KBM-7 (cell line): ENCODE measurements at regions not wholly inside any gene's neighbourhood (a gene's known extent, or its start where the extent isn't known, plus 50 kb on each side); places are given as distances from the start of the nearest gene placed in this dataset.

ENCODE experiments used
- DNase-seq: peaks from one replicate; pipeline ENCODE4 v3.0.0-alpha.2; 2015
- in situ Hi-C: fragments of 300-500 bp; cut with MboI; formaldehyde crosslinking; loops from 2 replicates; pipeline ENCODE4 v1.14.3; 2020; ENCODE audit warnings: low sequenced_read_pairs, low pct_unique_long_range_greater_than_20kb, mixed read lengths

DNA sequence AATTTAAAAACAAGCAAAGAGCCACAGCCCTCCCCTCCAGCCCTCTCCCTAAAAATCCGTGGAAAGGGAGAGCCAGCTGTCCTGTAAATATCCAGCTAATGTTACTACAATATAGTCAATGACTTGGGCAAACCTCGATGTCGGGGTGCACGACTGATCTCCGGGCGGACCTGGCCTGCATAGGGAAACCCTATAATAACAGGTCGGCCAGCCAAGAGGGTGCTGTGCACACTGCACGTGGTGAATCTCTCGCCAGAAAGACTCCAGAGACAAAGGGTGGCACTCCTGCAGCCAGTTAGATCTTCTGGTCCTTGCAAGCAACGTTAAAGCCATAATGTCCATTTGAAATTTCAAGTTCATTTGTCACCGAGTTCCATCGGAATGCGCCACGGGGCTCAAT lies 1092.8 kb downstream of the ADGRL3 start:
- DNase-seq = no peak
- in situ Hi-C loops = no loop called here

- in situ Hi-C loops = no loop called here
Observed at GRCh38 chr4:62288808-62289541, 1088.8 kb downstream of the ADGRL3 start.

GRCh38 chr4:62285026-62285425 lies 1084.9 kb downstream of the ADGRL3 start:
- in situ Hi-C loops = no loop called here

More at GRCh38 chr4:62288808-62289541, 1088.8 kb downstream of the ADGRL3 start:
- no peak for DNase-seq

GRCh38 chr4:62279689-62280088 lies 1079.6 kb downstream of the ADGRL3 start:
- DNase-seq = no peak
- in situ Hi-C loops = no loop called here

More at GRCh38 chr4:62285026-62285425, 1084.9 kb downstream of the ADGRL3 start:
- no peak for DNase-seq

DNA sequence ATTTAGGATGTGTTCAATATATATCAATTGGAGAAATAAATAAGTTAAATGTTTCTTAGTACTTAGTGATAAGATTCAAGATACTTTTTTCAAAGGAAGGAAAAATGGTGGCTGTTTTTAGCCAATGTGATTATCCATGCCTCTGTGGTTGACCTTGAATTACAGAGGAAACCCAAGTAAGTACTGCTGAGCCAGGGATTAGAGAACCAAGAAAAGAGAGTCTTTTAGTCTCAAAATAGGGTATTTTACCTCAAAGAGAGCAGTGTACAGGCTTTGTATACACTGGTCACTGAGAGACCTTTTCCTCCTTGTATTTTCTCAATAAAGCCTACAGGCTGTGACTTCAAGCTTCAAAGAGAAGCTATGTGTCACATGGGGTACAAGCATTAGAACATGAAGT lies 1075.3 kb downstream of the ADGRL3 start:
- DNase-seq = no peak
- in situ Hi-C loops = no loop called here

DNA sequence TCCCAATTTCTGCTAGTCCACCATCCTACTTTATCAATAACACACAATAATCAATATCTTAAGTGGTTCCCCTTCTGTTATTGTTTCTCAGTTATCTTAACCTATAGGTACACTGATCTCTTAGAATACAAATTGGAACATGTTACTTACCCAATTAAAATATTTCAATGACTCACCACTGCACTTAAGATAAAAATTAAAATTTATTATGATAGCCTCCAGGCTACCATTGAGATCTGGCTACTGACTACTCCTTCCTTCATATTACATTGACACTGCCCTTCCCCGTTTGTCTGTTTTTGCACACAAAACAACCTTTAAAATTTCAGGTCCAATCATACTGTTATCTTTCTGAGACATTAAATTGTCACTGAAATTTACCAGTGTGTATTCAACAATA lies 1074.7 kb downstream of the ADGRL3 start:
- in situ Hi-C loops = no loop called here
- DNase-seq = no peak

DNA sequence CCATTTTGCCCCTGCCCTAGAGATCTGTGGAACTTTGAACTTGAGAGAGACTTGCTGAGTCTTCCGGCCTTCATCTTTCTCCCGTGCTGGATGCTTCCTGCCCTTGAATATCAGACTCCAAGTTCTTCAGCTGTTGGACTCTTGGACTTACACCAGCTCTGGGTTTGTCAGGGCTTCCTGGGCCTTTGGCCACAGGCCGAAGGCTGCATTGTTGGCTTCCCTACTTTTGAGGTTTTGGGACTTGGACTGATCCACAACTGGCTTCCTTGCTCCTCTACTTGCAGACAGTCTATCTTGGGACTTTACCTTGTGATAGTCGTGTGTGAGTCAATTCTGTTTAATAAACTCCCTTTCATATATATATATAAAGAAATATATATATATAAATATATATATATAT lies 1071.0 kb downstream of the ADGRL3 start:
- in situ Hi-C loops = no loop called here
- no peak for DNase-seq

DNA sequence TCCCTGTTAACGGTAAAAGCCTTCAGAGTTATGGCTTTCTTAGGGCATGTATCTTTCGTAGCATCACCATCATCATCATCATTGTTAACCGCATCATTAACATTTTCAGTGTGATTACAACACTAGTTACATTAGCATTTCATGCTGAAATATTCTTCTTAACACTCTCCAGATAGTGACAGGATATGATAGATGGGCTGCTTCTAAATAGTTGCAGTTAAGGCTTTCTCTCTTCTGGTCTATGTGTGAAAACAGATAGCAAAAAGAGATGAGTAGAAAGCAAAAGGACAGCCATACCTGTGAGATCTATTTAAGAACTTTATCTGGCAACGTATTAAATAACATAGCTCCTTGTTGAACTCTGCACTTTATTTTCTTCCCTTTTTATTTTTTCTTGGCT lies 1069.8 kb downstream of the ADGRL3 start:
- in situ Hi-C loops = no loop called here
- no peak for DNase-seq

DNA sequence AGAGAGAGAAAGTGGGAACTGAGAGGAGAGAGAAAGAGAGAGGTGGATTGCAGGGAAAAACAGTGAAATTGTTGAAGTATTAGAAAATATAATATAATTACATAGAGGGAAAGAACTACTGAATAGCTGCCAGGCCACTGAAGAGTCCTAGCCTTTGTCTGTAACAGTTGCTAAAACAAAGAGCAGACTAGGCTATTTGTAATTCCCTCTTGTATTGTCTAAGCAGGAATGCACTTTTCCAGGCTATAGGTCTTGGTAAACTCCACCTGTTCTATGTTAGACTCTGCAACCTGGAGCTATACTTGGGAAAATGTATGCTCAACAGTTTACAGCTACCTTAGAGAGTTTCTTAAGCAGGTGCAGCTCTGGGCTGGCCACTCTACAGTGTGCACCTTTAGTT lies 1063.3 kb downstream of the ADGRL3 start:
- no peak for DNase-seq
- in situ Hi-C loops = no loop called here

DNA sequence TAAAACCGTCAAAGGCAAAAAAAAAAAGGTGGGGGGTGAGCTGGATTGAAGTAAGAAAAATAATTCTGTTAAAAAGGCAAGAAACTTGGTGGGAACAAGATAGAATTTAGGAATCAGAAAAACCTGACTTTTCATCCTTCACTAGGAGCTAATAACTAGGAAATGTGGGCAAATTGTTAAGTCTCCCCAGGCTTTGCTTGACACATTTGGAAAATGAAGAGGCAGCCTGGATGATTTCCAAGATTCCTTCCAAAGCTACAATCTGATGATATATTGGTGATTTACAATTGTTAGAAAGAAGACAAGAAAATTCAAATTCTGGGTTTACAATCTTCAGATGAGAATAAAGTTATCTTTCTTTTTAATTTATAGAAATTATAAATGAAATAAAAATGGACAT lies 1062.5 kb downstream of the ADGRL3 start:
- in situ Hi-C loops = no loop called here
- no peak for DNase-seq

GRCh38 chr4:62260254-62260653 lies 1060.1 kb downstream of the ADGRL3 start:
- no peak for DNase-seq
- in situ Hi-C loops = no loop called here

GRCh38 chr4:62256479-62256878 lies 1056.4 kb downstream of the ADGRL3 start:
- in situ Hi-C loops = no loop called here
- no peak for DNase-seq

DNA sequence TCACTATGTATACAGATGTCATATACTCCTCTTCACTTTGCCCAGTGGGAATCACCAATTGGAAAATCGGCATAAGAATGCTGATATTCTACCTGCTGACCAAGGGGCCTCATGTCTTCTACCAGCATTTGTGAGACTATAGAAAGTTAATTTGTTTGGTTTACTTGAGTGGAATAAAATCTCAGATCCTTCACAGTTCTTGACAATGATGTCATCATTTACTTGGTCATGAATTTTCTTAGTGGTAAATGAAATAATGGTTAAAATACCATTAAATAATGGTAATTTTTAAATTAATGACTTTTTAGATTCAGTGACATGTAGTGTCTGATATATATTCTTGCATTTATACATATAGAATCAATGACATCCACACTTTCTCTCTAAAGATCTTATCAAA lies 1052.6 kb downstream of the ADGRL3 start:
- DNase-seq = no peak
- in situ Hi-C loops = no loop called here

GRCh38 chr4:62250100-62250499 lies 1050.0 kb downstream of the ADGRL3 start:
- in situ Hi-C loops = no loop called here
- DNase-seq = no peak

GRCh38 chr4:62243895-62244294 lies 1043.8 kb downstream of the ADGRL3 start:
- in situ Hi-C loops = no loop called here
- DNase-seq = no peak

DNA sequence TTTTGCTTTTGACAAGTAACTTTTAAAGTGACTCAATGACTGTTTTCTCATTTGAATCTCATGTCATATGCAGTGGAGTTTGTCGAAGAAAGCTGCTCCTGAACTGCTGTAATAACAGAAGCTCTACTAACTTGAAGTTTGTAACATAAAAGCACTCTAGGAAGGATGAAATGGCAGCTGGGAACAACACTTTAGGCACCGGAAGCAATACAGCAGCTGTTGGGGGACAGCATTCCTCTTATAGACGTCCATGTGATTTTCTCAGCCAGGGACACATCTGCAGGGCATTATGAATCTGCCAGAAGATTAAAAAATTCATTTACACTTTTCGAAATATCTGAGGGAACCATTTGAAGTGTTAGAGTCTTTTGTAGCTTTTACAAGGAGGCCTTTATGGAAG lies 1035.8 kb downstream of the ADGRL3 start:
- in situ Hi-C loops = no loop called here
- no peak for DNase-seq

DNA sequence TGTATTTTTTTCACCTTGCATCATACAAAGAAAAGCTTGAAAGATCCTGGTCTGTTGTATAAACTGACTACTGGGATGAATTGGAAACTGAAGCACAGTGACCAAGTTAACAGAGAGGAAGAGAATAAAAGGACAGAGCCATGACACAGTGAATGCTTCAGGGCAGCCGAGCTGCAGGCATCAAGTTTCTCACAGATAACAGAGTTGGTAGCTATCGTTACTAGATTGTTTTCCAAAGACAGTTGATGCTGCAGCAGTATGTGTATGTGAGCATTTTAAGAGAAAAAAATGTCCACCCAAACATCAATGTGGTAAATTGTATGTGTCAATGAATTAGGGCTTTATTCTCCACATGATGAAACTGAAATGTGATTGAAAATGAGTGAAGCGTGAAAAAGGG lies 1032.7 kb downstream of the ADGRL3 start:
- no peak for DNase-seq
- in situ Hi-C loops = no loop called here

DNA sequence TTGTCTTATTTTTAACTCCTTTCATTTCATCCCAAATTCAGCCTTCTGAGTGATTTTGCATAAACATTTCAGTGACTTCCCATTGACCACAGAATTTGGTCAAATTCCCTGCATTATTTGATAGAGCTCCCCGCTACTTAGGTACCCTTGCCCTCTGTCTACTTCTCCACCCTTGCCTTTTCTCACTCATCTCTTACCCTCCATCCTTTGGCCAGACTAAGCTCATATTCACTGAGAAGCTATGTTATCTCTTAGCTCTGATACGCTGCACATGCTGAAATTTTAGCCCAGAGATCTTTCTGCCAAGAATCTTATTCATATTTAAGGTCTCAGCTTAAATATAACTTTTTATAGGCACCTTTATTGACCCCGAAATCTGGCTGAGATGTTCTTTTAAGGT lies 1031.9 kb downstream of the ADGRL3 start:
- in situ Hi-C loops = no loop called here
- no peak for DNase-seq

DNA sequence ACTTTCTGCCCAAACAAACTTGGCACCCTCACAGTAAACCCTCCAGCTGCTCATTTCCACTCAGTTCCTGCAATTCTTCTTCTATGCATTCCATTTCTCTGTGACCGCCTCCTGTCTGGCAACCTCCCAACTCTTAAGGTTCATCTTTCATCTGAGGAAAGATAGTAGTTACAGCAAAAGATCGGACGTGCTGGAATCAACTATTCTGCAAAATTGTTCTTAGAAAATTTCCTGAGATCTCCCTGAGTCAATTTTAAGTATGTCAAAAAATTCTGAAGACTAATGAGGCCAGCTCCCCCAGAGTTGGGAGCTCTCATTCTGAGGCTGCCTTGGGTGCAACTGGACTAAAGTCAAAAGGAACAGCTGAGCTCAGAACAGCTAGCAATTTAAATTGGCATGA lies 1026.0 kb downstream of the ADGRL3 start:
- in situ Hi-C loops = no loop called here
- no peak for DNase-seq

GRCh38 chr4:62222121-62222520 lies 1022.0 kb downstream of the ADGRL3 start:
- no peak for DNase-seq
- in situ Hi-C loops = no loop called here

DNA sequence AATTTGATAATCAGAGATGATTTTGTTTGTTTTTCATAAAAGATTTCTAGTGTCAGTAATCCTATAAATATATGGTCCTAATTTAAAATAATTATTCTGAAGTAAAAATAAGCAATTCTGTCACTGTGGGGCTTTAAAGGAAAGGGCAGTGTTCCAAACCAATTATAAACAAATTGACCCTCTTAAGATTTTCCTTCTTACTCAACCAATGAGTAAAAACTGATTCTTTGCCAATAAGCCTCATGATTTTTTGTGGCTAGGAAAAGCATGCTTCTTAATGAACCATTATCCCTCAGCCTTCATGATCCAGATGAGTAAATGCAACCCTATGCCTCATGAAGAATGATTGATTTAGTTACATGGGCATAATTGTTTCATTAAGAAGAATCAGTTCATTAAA lies 1010.4 kb downstream of the ADGRL3 start:
- in situ Hi-C loops = no loop called here
- no peak for DNase-seq
